GM03348 (cell line): ENCODE measurements at regions not wholly inside any gene's neighbourhood (a gene's known extent, or its start where the extent isn't known, plus 50 kb on each side); places are given as distances from the start of the nearest gene placed in this dataset.
"Not testable (repeated sequence)": the region's sequence is repeated elsewhere in the genome, so short reads cannot be mapped to it uniquely, and the experiment has no call there.

Experiments
- DNase-seq: peaks from one replicate; pipeline ENCODE4 v3.0.0; 2012; ENCODE audit warnings: low spot score

GRCh38 chr20:48154040-48154765 is 368.9 kb upstream of the SULF2 start:
- DNase-seq: no peak

- DNase-seq: no peak
Observed at GRCh38 chr20:48153523-48153922, 368.2 kb upstream of the SULF2 start.

GRCh38 chr20:48153103-48153502 is 367.8 kb upstream of the SULF2 start:
- DNase-seq: no peak

- DNase-seq: no peak
Observed at GRCh38 chr20:48150568-48150967, 365.3 kb upstream of the SULF2 start.

- no peak for DNase-seq
Observed at GRCh38 chr20:48149902-48150301, 364.6 kb upstream of the SULF2 start.

- DNase-seq: no peak
Observed at GRCh38 chr20:48148916-48149672, 363.8 kb upstream of the SULF2 start.

GRCh38 chr20:48148020-48148419 is 362.7 kb upstream of the SULF2 start:
- DNase-seq: no peak

GRCh38 chr20:48147311-48147710 is 362.0 kb upstream of the SULF2 start:
- DNase-seq: no peak

GRCh38 chr20:48146877-48147276 is 361.6 kb upstream of the SULF2 start:
- no peak for DNase-seq

GRCh38 chr20:48146308-48146707 is 361.0 kb upstream of the SULF2 start:
- no peak for DNase-seq

GRCh38 chr20:48143435-48144081 is 358.3 kb upstream of the SULF2 start:
- DNase-seq: no peak

- DNase-seq: no peak
Observed at GRCh38 chr20:48142516-48142773, 357.2 kb upstream of the SULF2 start.

- DNase-seq: no peak
Observed at GRCh38 chr20:48141660-48142515, 356.6 kb upstream of the SULF2 start.

- DNase-seq: no peak
Observed at GRCh38 chr20:48139262-48140041, 354.2 kb upstream of the SULF2 start.

GRCh38 chr20:48132834-48133233 is 347.6 kb upstream of the SULF2 start:
- no peak for DNase-seq

- peak; percentile 29 for DNase-seq
Observed at GRCh38 chr20:48131581-48131980, 346.3 kb upstream of the SULF2 start.

GRCh38 chr20:48129345-48129942 is 344.2 kb upstream of the SULF2 start:
- no peak for DNase-seq

GRCh38 chr20:48128436-48128835 is 343.2 kb upstream of the SULF2 start:
- DNase-seq: no peak

GRCh38 chr20:48127964-48128363 is 342.7 kb upstream of the SULF2 start:
- DNase-seq: peak; percentile 22

- not testable (repeated sequence) for DNase-seq
Observed at GRCh38 chr20:48127133-48127532, 341.9 kb upstream of the SULF2 start.

- no peak for DNase-seq
Observed at GRCh38 chr20:48126227-48126740, 341.0 kb upstream of the SULF2 start.
